ENCODE measurements at regions not wholly inside any gene's neighbourhood (a gene's known extent, or its start where the extent isn't known, plus 50 kb on each side); places are given as distances from the start of the nearest gene placed in this dataset.

GRCh38 chr9:7983490-7983889, 183.9 kb upstream of the DMAC1 start:
- peaks cover 18% of the 10 kb centered on the region for H3K4me1 ChIP-seq (ENCODE audit: control insufficient read depth, insufficient read depth, low read length)
- DNase-seq (no peak), ATAC-seq (no peak)
- WGBS (ENCODE audit: insufficient coverage) = 90% methylated on average over 4 of the region's 5 CpGs
- H3K4me3 Mint-ChIP-seq = no peak overlapping the region
- H3K27ac ChIP-seq (ENCODE audit: low read length) = no peak overlapping the region
- H3K27me3 Mint-ChIP-seq (ENCODE audit: low read depth in 2 of 2) = peaks cover 21 to 32% of the 10 kb centered on the region in 2 donors
- TF ChIP-seq CTCF (IDR thresholded peaks at IDR 0.05) = no peak
- peaks cover 22 to 29% of the 10 kb centered on the region in 2 donors for H3K4me1 Mint-ChIP-seq
- no peak overlapping the region for H3K27ac Mint-ChIP-seq
- intact Hi-C loops (cut with micrococcal nuclease) = no loop called here
- H3K36me3 ChIP-seq (ENCODE audit: control insufficient read depth, insufficient read depth, low read length) = no peaks in the 10 kb centered on the region
- H3K36me3 Mint-ChIP-seq = no peaks in the 10 kb centered on the region
- no peak overlapping the region for H3K4me3 ChIP-seq (ENCODE audit: low read length)
- no peaks in the 10 kb centered on the region for H3K9me3 Mint-ChIP-seq
- no peaks in the 10 kb centered on the region for H3K9me3 ChIP-seq (ENCODE audit: control insufficient read depth, insufficient read depth, low read length)
- no peaks in the 10 kb centered on the region for H3K27me3 ChIP-seq (ENCODE audit: control insufficient read depth, insufficient read depth, low read length)

- H3K27me3 ChIP-seq (ENCODE audit: control insufficient read depth, insufficient read depth, low read length) = no peaks in the 10 kb centered on the region
- no peak for TF ChIP-seq CTCF (IDR thresholded peaks at IDR 0.05)
- Mint-ChIP-seq H3K4me3 (no peak overlapping the region), H3K27ac (no peak overlapping the region), H3K4me1 (peaks cover 28 to 35% of the 10 kb centered on the region in 2 donors), H3K9me3 (no peaks in the 10 kb centered on the region), H3K27me3 (ENCODE audit: low read depth in 2 of 2) (peaks cover 21 to 28% of the 10 kb centered on the region in 2 donors), H3K36me3 (no peaks in the 10 kb centered on the region)
- no peak overlapping the region for H3K4me3 ChIP-seq (ENCODE audit: low read length)
- H3K9me3 ChIP-seq (ENCODE audit: control insufficient read depth, insufficient read depth, low read length) = no peaks in the 10 kb centered on the region
- H3K36me3 ChIP-seq (ENCODE audit: control insufficient read depth, insufficient read depth, low read length) = no peaks in the 10 kb centered on the region
- intact Hi-C loops (cut with micrococcal nuclease) = no loop called here
- no peak for ATAC-seq
- no peak overlapping the region for H3K27ac ChIP-seq (ENCODE audit: low read length)
- H3K4me1 ChIP-seq (ENCODE audit: control insufficient read depth, insufficient read depth, low read length) = peaks cover 23% of the 10 kb centered on the region
- peak in 1 of 2 donors; percentile 16 for DNase-seq
- WGBS (ENCODE audit: insufficient coverage) = 39% methylated on average over 4 of the region's 4 CpGs
These were observed 183.3 kb upstream of the DMAC1 start for GRCh38 chr9:7982907-7983306.

GRCh38 chr9:7980691-7981289, 181.2 kb upstream of the DMAC1 start:
- intact Hi-C loops (cut with micrococcal nuclease) = no loop called here
- no peaks in the 10 kb centered on the region for H3K9me3 ChIP-seq (ENCODE audit: control insufficient read depth, insufficient read depth, low read length)
- no peak for DNase-seq
- no peak overlapping the region for H3K27ac ChIP-seq (ENCODE audit: low read length)
- peaks cover 49 to 55% of the 10 kb centered on the region in 2 donors for H3K4me1 Mint-ChIP-seq
- H3K36me3 ChIP-seq (ENCODE audit: control insufficient read depth, insufficient read depth, low read length) = no peaks in the 10 kb centered on the region
- peaks cover 38% of the 10 kb centered on the region for H3K4me1 ChIP-seq (ENCODE audit: control insufficient read depth, insufficient read depth, low read length)
- TF ChIP-seq CTCF (IDR thresholded peaks at IDR 0.05) = no peak
- peaks cover 23 to 24% of the 10 kb centered on the region in 2 donors for H3K27me3 Mint-ChIP-seq (ENCODE audit: low read depth in 2 of 2)
- ATAC-seq = no peak
- no peaks in the 10 kb centered on the region for H3K27me3 ChIP-seq (ENCODE audit: control insufficient read depth, insufficient read depth, low read length)
- 50% methylated on average over 2 of the region's 2 CpGs for WGBS (ENCODE audit: insufficient coverage)
- no peak overlapping the region for H3K4me3 ChIP-seq (ENCODE audit: low read length)
- H3K27ac Mint-ChIP-seq = peak overlapping the region in 1 of 2 donors; percentile 36
- no peaks in the 10 kb centered on the region for H3K36me3 Mint-ChIP-seq
- H3K4me3 Mint-ChIP-seq = no peak overlapping the region
- no peaks in the 10 kb centered on the region for H3K9me3 Mint-ChIP-seq

- ATAC-seq (no peak), DNase-seq (no peak)
- Histone ChIP-seq H3K4me3 (ENCODE audit: low read length) (no peak overlapping the region), H3K9me3 (ENCODE audit: control insufficient read depth, insufficient read depth, low read length) (no peaks in the 10 kb centered on the region), H3K36me3 (ENCODE audit: control insufficient read depth, insufficient read depth, low read length) (no peaks in the 10 kb centered on the region), H3K27me3 (ENCODE audit: control insufficient read depth, insufficient read depth, low read length) (no peaks in the 10 kb centered on the region), H3K27ac (ENCODE audit: low read length) (no peak overlapping the region), H3K4me1 (ENCODE audit: control insufficient read depth, insufficient read depth, low read length) (peaks cover 42% of the 10 kb centered on the region)
- 95% methylated on average over 2 of the region's 2 CpGs for WGBS (ENCODE audit: insufficient coverage)
- H3K9me3 Mint-ChIP-seq = no peaks in the 10 kb centered on the region
- H3K27ac Mint-ChIP-seq = no peak overlapping the region
- peaks cover 55 to 58% of the 10 kb centered on the region in 2 donors for H3K4me1 Mint-ChIP-seq
- H3K4me3 Mint-ChIP-seq = no peak overlapping the region
- intact Hi-C loops (cut with micrococcal nuclease) = no loop called here
- TF ChIP-seq CTCF (IDR thresholded peaks at IDR 0.05) = no peak
- H3K36me3 Mint-ChIP-seq = no peaks in the 10 kb centered on the region
- H3K27me3 Mint-ChIP-seq (ENCODE audit: low read depth in 2 of 2) = peaks cover 16 to 21% of the 10 kb centered on the region in 2 donors
These were observed 180.5 kb upstream of the DMAC1 start for GRCh38 chr9:7980041-7980440.
